GM12878 (cell line): ENCODE measurements at regions not wholly inside any gene's neighbourhood (a gene's known extent, or its start where the extent isn't known, plus 50 kb on each side); places are given as distances from the start of the nearest gene placed in this dataset.

Experiments
- ATAC-seq: fragments of 200-7000 bp; cut with Tn5 transposase; 3 replicates; pipeline ENCODE4 v1.9.1; 2020; ENCODE audit warnings: mild to moderate bottlenecking, moderate library complexity
- BruUV-seq: library from RNA; stranded (reverse); fragments of 400-500 nt; replicated peaks from 2 replicates; lab custom pipeline; 2021; lab: Mats Ljungman, UMichigan
- CTCF ChIA-PET: fragments of 300-600 bp; sonication (Branson Sonifier 250); formaldehyde crosslinking; extraction: SDS; loops from one replicate; lab custom pipeline; 2021; ENCODE audit warnings: inconsistent platforms; lab: Yijun Ruan, JAX
- POLR2A ChIA-PET: fragments of 350-600 bp; formaldehyde crosslinking; extraction: SDS; loops from one replicate; lab custom pipeline; 2021; ENCODE audit warnings: inconsistent platforms; lab: Charles Lee
- RAD21 ChIA-PET: fragments of 300-600 bp; sonication (Branson Sonifier 250); formaldehyde crosslinking; loops from one replicate; lab custom pipeline; 2023; ENCODE audit warnings: antibody characterized with exemption; ENCODE audit not compliant: unreplicated experiment; lab: Charles Lee
- SMC1A ChIA-PET: fragments of 300-600 bp; sonication (Branson Sonifier 250); formaldehyde crosslinking; loops from one replicate; lab custom pipeline; 2023; ENCODE audit not compliant: unreplicated experiment, uncharacterized antibody; lab: Charles Lee
- DNase-seq: peaks from one replicate; pipeline ENCODE4 v3.0.0-alpha.2; 2011; ENCODE audit warnings: low read depth, low spot score
- FAIRE-seq: peaks from 3 replicates; lab custom pipeline; 2011; peaks lifted over from hg19 to GRCh38; lab: Jason Lieb, UNC
- H2AFZ ChIP-seq: 2 replicates; pipeline ENCODE4 v1.6.0; 2011; ENCODE audit warnings: low read depth, low read length, control low read depth; ENCODE audit not compliant: control insufficient read depth
- H3K27ac ChIP-seq: 2 replicates; pipeline ENCODE4 v1.5.1; 2011; ENCODE audit warnings: control low read depth; ENCODE audit not compliant: control insufficient read depth, insufficient read depth
- H3K27me3 ChIP-seq, 2 experiments: replicated peaks in 1 of 2; 2 replicates each; pipeline versions ENCODE4 v1.6.0 to v1.6.1; 2011; ENCODE audit warnings: low read length in 1 of 2; ENCODE audit not compliant: control insufficient read depth in 2 of 2, insufficient read depth in 2 of 2
- H3K36me3 ChIP-seq, 2 experiments: 2 replicates each; pipeline ENCODE4 v1.5.1; 2011; ENCODE audit warnings: low read length in 1 of 2; ENCODE audit not compliant: control insufficient read depth in 2 of 2, insufficient read depth in 2 of 2
- H3K4me1 ChIP-seq: 2 replicates; pipeline ENCODE4 v1.6.1; 2011; ENCODE audit warnings: mild to moderate bottlenecking, low read length, moderate library complexity, mixed read lengths; ENCODE audit not compliant: control insufficient read depth, insufficient read depth
- H3K4me2 ChIP-seq: 2 replicates; pipeline ENCODE4 v1.6.0; 2011; ENCODE audit warnings: control low read depth; ENCODE audit not compliant: control insufficient read depth, insufficient read depth
- H3K4me3 ChIP-seq: fragments of 200-600 bp; sonication (generic); 2 replicates; pipeline ENCODE4 v1.5.1; 2016
- H3K79me2 ChIP-seq: 2 replicates; pipeline ENCODE4 v1.6.0; 2011; ENCODE audit warnings: low read length; ENCODE audit not compliant: control insufficient read depth, insufficient read depth
- H3K9ac ChIP-seq: 2 replicates; pipeline ENCODE4 v1.8.0; 2011; ENCODE audit warnings: low read length, control low read depth, mixed read lengths; ENCODE audit not compliant: control insufficient read depth, insufficient read depth
- H3K9me3 ChIP-seq: replicated peaks from 3 replicates; pipeline ENCODE4 v1.5.1; 2011; ENCODE audit warnings: mild to moderate bottlenecking, low read length; ENCODE audit not compliant: control insufficient read depth, insufficient read depth
- H4K20me1 ChIP-seq: 2 replicates; pipeline ENCODE4 v1.6.0; 2011; ENCODE audit not compliant: control insufficient read depth, insufficient read depth
- ATF7 ChIP-seq: fragments of 450-650 bp; IDR thresholded peaks from 2 replicates; pipeline ENCODE4 v1.6.1; 2016; ENCODE audit warnings: low read depth, mild to moderate bottlenecking
- CBFB ChIP-seq: IDR thresholded peaks from 2 replicates; pipeline ENCODE4 v1.6.1; 2016; ENCODE audit warnings: antibody characterized with exemption, low read depth
- GABPA ChIP-seq: IDR thresholded peaks from 2 replicates; pipeline ENCODE4 v1.6.1; 2014; ENCODE audit warnings: antibody characterized with exemption, low read depth, mild to moderate bottlenecking, inconsistent platforms
- GATAD2B ChIP-seq: fragments of 450-650 bp; conservative IDR thresholded peaks from 2 replicates; pipeline ENCODE4 v1.6.1; 2017; ENCODE audit warnings: low read depth, mild to moderate bottlenecking, moderate library complexity
- KLF5 ChIP-seq: fragments of 450-650 bp; IDR thresholded peaks from 2 replicates; pipeline ENCODE4 v1.6.1; 2014; ENCODE audit warnings: mild to moderate bottlenecking; ENCODE audit not compliant: partially characterized antibody
- MEF2B ChIP-seq: fragments of 450-650 bp; IDR thresholded peaks from 2 replicates; pipeline ENCODE4 v1.6.1; 2018; ENCODE audit warnings: mild to moderate bottlenecking, moderate library complexity; ENCODE audit not compliant: partially characterized antibody, poor library complexity, severe bottlenecking
- NRF1 ChIP-seq: conservative IDR thresholded peaks from 2 replicates; pipeline ENCODE4 v1.6.1; 2011; ENCODE audit warnings: mild to moderate bottlenecking, low read depth, low read length, improper control_type of control experiment
- REST ChIP-seq: IDR thresholded peaks from 2 replicates; pipeline ENCODE4 v1.6.1; 2012; ENCODE audit warnings: mild to moderate bottlenecking, low read depth, low read length
- SIN3A ChIP-seq: IDR thresholded peaks from 2 replicates; pipeline ENCODE4 v1.6.1; 2012; ENCODE audit warnings: low read depth, low read length, improper control_type of control experiment
- ZBTB4 ChIP-seq: fragments of 450-650 bp; formaldehyde crosslinking; IDR thresholded peaks from 2 replicates; pipeline ENCODE4 v1.4.0; 2022; ENCODE audit warnings: mild to moderate bottlenecking, moderate library complexity
- ZNF24 ChIP-seq: fragments of 450-650 bp; IDR thresholded peaks from 2 replicates; pipeline ENCODE4 v1.6.1; 2017; ENCODE audit warnings: antibody characterized with exemption, mild to moderate bottlenecking
- WGBS: methylation state at CpG from one replicate; pipeline ENCODE4 v1.1.6; 2016; ENCODE audit warnings: low lambda C conversion rate; ENCODE audit not compliant: insufficient replicate concordance, insufficient coverage; ENCODE audit errors: missing lambda C conversion rate; 5-methylcytosine and 5-hydroxymethylcytosine counted together
- in situ Hi-C: fragments of 300-500 bp; cut with MboI; formaldehyde crosslinking; loops from 9 replicates; pipeline ENCODE4 v1.14.3; 2018; ENCODE audit warnings: mixed read lengths
- intact Hi-C: fragments of 100-400 bp; cut with micrococcal nuclease; formaldehyde crosslinking; loops from one replicate; pipeline ENCODE4 v1.14.2; 2022; ENCODE audit not compliant: unreplicated experiment

GRCh38 chr17:34733333-34733732, 154.0 kb downstream of the TMEM132E start (continued):
- TF ChIP-seq ZBTB4 (CRISPR knock-in tag) (no peak), GABPA (no peak)

- ChIA-PET RAD21 (no interaction called here), POLR2A (no interaction called here), CTCF (no interaction called here), SMC1A (no interaction called here)
- no peaks in the 10 kb centered on the region; a peak in 1 of 4 replicates for H3K27me3 ChIP-seq
- no peaks in the 10 kb centered on the region for H3K9me3 ChIP-seq
- no peaks in the 10 kb centered on the region for H3K4me1 ChIP-seq
- in situ Hi-C loops = no loop called here
- H3K36me3 ChIP-seq = no peaks in the 10 kb centered on the region
- TF ChIP-seq REST = no peak
- TF ChIP-seq KLF5 = no peak
- no peak for TF ChIP-seq ZNF24
- no peak for TF ChIP-seq GATAD2B
- no peak for TF ChIP-seq NRF1
- no peak for TF ChIP-seq CBFB
- no peak for TF ChIP-seq ATF7
- no peak for TF ChIP-seq SIN3A
- TF ChIP-seq MEF2B = no peak
- H3K79me2 ChIP-seq = no peaks in the 10 kb centered on the region
- no peak for ATAC-seq
- no peak for FAIRE-seq
- no peak overlapping the region for H2AFZ ChIP-seq
- no peak overlapping the region for H3K27ac ChIP-seq
- intact Hi-C loops = no loop called here
- no peak for DNase-seq
- H4K20me1 ChIP-seq = no peaks in the 10 kb centered on the region
- no peak overlapping the region for H3K4me3 ChIP-seq
- no peak overlapping the region for H3K9ac ChIP-seq
- WGBS = 0% methylated on average over 3 of the region's 3 CpGs
- H3K4me2 ChIP-seq = no peak overlapping the region
- BruUV-seq = no TSS peak
Measured at GRCh38 chr17:34730816-34731215, 151.4 kb downstream of the TMEM132E start.
